Activated CD4-positive, alpha-beta memory T cell treated with anti-CD3 and anti-CD28 coated beads, Interleukin-2, amount 10 ng/mL, durations not matched to agents 7 days and 5 days (primary cell): ENCODE measurements at regions not wholly inside any gene's neighbourhood (a gene's known extent, or its start where the extent isn't known, plus 50 kb on each side); places are given as distances from the start of the nearest gene placed in this dataset.

Source experiments
- CTCF ChIA-PET: fragments of 350-600 bp; sonication (Branson Sonifier 250); formaldehyde crosslinking; loops from one replicate; lab custom pipeline; 2021; ENCODE audit warnings: antibody characterized with exemption, inconsistent platforms; lab: Charles Lee
- POLR2A ChIA-PET: fragments of 350-600 bp; sonication (Branson Sonifier 250); formaldehyde crosslinking; loops from one replicate; lab custom pipeline; 2021; ENCODE audit warnings: antibody characterized with exemption; lab: Charles Lee
- DNase-seq: peaks from one replicate; pipeline ENCODE4 v3.0.0-alpha.2; 2020
- H3K27ac Mint-ChIP-seq: one replicate; pipeline ENCODE4 v1.8.0; 2021; ENCODE audit warnings: mild to moderate bottlenecking, mixed read lengths
- H3K27me3 Mint-ChIP-seq: one replicate; pipeline ENCODE4 v1.8.0; 2021; ENCODE audit warnings: mixed read lengths
- H3K36me3 Mint-ChIP-seq: one replicate; pipeline ENCODE4 v1.8.0; 2021; ENCODE audit warnings: low read depth, mixed read lengths
- H3K4me1 Mint-ChIP-seq: one replicate; pipeline ENCODE4 v1.8.0; 2021; ENCODE audit warnings: mixed read lengths
- H3K4me3 Mint-ChIP-seq: one replicate; pipeline ENCODE4 v1.8.0; 2021; ENCODE audit warnings: mild to moderate bottlenecking, mixed read lengths
- H3K9me3 Mint-ChIP-seq: one replicate; pipeline ENCODE4 v1.8.0; 2021; ENCODE audit warnings: mixed read lengths

- DNase-seq: no peak
- no peaks in the 10 kb centered on the region for H3K4me1 Mint-ChIP-seq
- no peaks in the 10 kb centered on the region for H3K36me3 Mint-ChIP-seq
- CTCF ChIA-PET: no interaction called here
- H3K27me3 Mint-ChIP-seq: peaks cover 4% of the 10 kb centered on the region
- no peaks in the 10 kb centered on the region for H3K9me3 Mint-ChIP-seq
- no peak overlapping the region for H3K4me3 Mint-ChIP-seq
- POLR2A ChIA-PET: no interaction called here
- H3K27ac Mint-ChIP-seq: no peak overlapping the region
These were observed 157.6 kb upstream of the GSE1 start for GRCh38 chr16:85455534-85455933.

GRCh38 chr16:85457366-85457765, 155.8 kb upstream of the GSE1 start:
- no peak overlapping the region for H3K27ac Mint-ChIP-seq
- ChIA-PET POLR2A (interaction anchor here (1.7 kb wide), 1 partner anchor 10 kb away, joined by 4 read pairs; no protein-coding TSS in a partner anchor), CTCF (no interaction called here)
- no peaks in the 10 kb centered on the region for H3K36me3 Mint-ChIP-seq
- no peak for DNase-seq
- peaks cover under 1% of the 10 kb centered on the region for H3K4me1 Mint-ChIP-seq
- no peaks in the 10 kb centered on the region for H3K9me3 Mint-ChIP-seq
- H3K4me3 Mint-ChIP-seq: no peak overlapping the region
- H3K27me3 Mint-ChIP-seq: peaks cover 14% of the 10 kb centered on the region

- Mint-ChIP-seq H3K27ac (no peak overlapping the region), H3K27me3 (peaks cover 23% of the 10 kb centered on the region), H3K9me3 (no peaks in the 10 kb centered on the region), H3K4me3 (no peak overlapping the region), H3K4me1 (peaks cover 1% of the 10 kb centered on the region), H3K36me3 (no peaks in the 10 kb centered on the region)
- DNase-seq: no peak
- CTCF ChIA-PET: no interaction called here
- POLR2A ChIA-PET: no interaction called here
These were observed 154.2 kb upstream of the GSE1 start for GRCh38 chr16:85458968-85459367.

GRCh38 chr16:85459529-85460251, 153.4 kb upstream of the GSE1 start:
- Mint-ChIP-seq H3K36me3 (no peaks in the 10 kb centered on the region), H3K4me1 (peaks cover 1% of the 10 kb centered on the region), H3K27ac (no peak overlapping the region), H3K27me3 (peaks cover 25% of the 10 kb centered on the region), H3K9me3 (no peaks in the 10 kb centered on the region), H3K4me3 (no peak overlapping the region)
- no peak for DNase-seq
- CTCF ChIA-PET: no interaction called here
- POLR2A ChIA-PET: no interaction called here

GRCh38 chr16:85460252-85461021, 152.7 kb upstream of the GSE1 start:
- Mint-ChIP-seq H3K36me3 (no peaks in the 10 kb centered on the region), H3K9me3 (no peaks in the 10 kb centered on the region), H3K27me3 (peaks cover 29% of the 10 kb centered on the region), H3K27ac (no peak overlapping the region), H3K4me3 (no peak overlapping the region), H3K4me1 (peaks cover 1% of the 10 kb centered on the region)
- no peak for DNase-seq
- CTCF ChIA-PET: no interaction called here
- POLR2A ChIA-PET: no interaction called here

GRCh38 chr16:85461022-85461813, 151.9 kb upstream of the GSE1 start:
- Mint-ChIP-seq H3K9me3 (no peaks in the 10 kb centered on the region), H3K27ac (no peak overlapping the region), H3K4me3 (no peak overlapping the region), H3K27me3 (peaks cover 31% of the 10 kb centered on the region), H3K4me1 (peaks cover 1% of the 10 kb centered on the region), H3K36me3 (no peaks in the 10 kb centered on the region)
- ChIA-PET POLR2A (no interaction called here), CTCF (interaction anchor here (1.4 kb wide), 1 partner anchor 149 kb away, joined by 3 read pairs; no protein-coding TSS in a partner anchor)
- DNase-seq: no peak

- peaks cover 31% of the 10 kb centered on the region for H3K27me3 Mint-ChIP-seq
- no peak overlapping the region for H3K4me3 Mint-ChIP-seq
- DNase-seq: no peak
- ChIA-PET CTCF (interaction anchor here (1.4 kb wide), 1 partner anchor 149 kb away, joined by 3 read pairs; no protein-coding TSS in a partner anchor), POLR2A (no interaction called here)
- H3K9me3 Mint-ChIP-seq: no peaks in the 10 kb centered on the region
- peaks cover 1% of the 10 kb centered on the region for H3K4me1 Mint-ChIP-seq
- no peak overlapping the region for H3K27ac Mint-ChIP-seq
- no peaks in the 10 kb centered on the region for H3K36me3 Mint-ChIP-seq
These were observed 151.1 kb upstream of the GSE1 start for GRCh38 chr16:85461814-85462713.

GRCh38 chr16:85462714-85463611, 150.2 kb upstream of the GSE1 start:
- Mint-ChIP-seq H3K36me3 (no peaks in the 10 kb centered on the region), H3K9me3 (no peaks in the 10 kb centered on the region), H3K27ac (no peak overlapping the region), H3K27me3 (peaks cover 31% of the 10 kb centered on the region), H3K4me3 (no peak overlapping the region), H3K4me1 (peaks cover 1% of the 10 kb centered on the region)
- CTCF ChIA-PET: interaction anchor here (1.4 kb wide), 1 partner anchor 148 kb away, joined by 3 read pairs; no protein-coding TSS in a partner anchor
- DNase-seq: no peak
- POLR2A ChIA-PET: no interaction called here

GRCh38 chr16:85463672-85464382, 149.3 kb upstream of the GSE1 start:
- Mint-ChIP-seq H3K27me3 (peaks cover 31% of the 10 kb centered on the region), H3K36me3 (no peaks in the 10 kb centered on the region), H3K4me1 (peaks cover 1% of the 10 kb centered on the region), H3K27ac (no peak overlapping the region), H3K4me3 (no peak overlapping the region), H3K9me3 (no peaks in the 10 kb centered on the region)
- ChIA-PET CTCF (no interaction called here), POLR2A (no interaction called here)
- DNase-seq: no peak

- Mint-ChIP-seq H3K4me3 (no peak overlapping the region), H3K9me3 (no peaks in the 10 kb centered on the region), H3K27ac (no peak overlapping the region), H3K27me3 (peaks cover 31% of the 10 kb centered on the region), H3K4me1 (peaks cover 1% of the 10 kb centered on the region), H3K36me3 (no peaks in the 10 kb centered on the region)
- DNase-seq: no peak
- ChIA-PET CTCF (no interaction called here), POLR2A (interaction anchor here (1.7 kb wide), 1 partner anchor 11 kb away, joined by 3 read pairs; no protein-coding TSS in a partner anchor)
These were observed 148.5 kb upstream of the GSE1 start for GRCh38 chr16:85464383-85465305.
